PC-3 (cell line): ENCODE measurements at regions not wholly inside any gene's neighbourhood (a gene's known extent, or its start where the extent isn't known, plus 50 kb on each side); places are given as distances from the start of the nearest gene placed in this dataset.

Experiments used
- ATAC-seq: fragments of 200-7000 bp; cut with Tn5 transposase; 2 replicates; pipeline ENCODE4 v1.9.1; 2020; ENCODE audit warnings: mild to moderate bottlenecking, moderate library complexity
- BruUV-seq: library from RNA; stranded (reverse); fragments of 400-500 nt; replicated peaks from 2 replicates; lab custom pipeline; 2021; lab: Mats Ljungman, UMichigan
- CTCF ChIA-PET: fragments of 300-600 bp; sonication (Branson Sonifier 250); formaldehyde crosslinking; loops from one replicate; lab custom pipeline; 2022; ENCODE audit warnings: antibody characterized with exemption; lab: Charles Lee
- POLR2A ChIA-PET: fragments of 300-600 bp; sonication (Branson Sonifier 250); formaldehyde crosslinking; loops from one replicate; lab custom pipeline; 2022; ENCODE audit warnings: antibody characterized with exemption; ENCODE audit not compliant: unreplicated experiment; lab: Charles Lee
- DNase-seq: peaks from one replicate; pipeline ENCODE4 v3.0.0-alpha.2; 2015
- H2AFZ ChIP-seq: fragments of 300-600 bp; sonication (generic); 2 replicates; pipeline ENCODE4 v1.6.0; 2016; ENCODE audit warnings: antibody characterized with exemption, low read length
- H3F3A ChIP-seq: fragments of 300-600 bp; sonication (generic); one replicate; pipeline ENCODE4 v1.6.0; 2017; ENCODE audit warnings: antibody characterized with exemption, low read length, control low read depth, mild to moderate bottlenecking; ENCODE audit not compliant: unreplicated experiment
- H3K27ac ChIP-seq: fragments of 300-600 bp; sonication (generic); 2 replicates; pipeline ENCODE4 v1.5.1; 2016; ENCODE audit warnings: mild to moderate bottlenecking, low read length
- H3K27me3 ChIP-seq: fragments of 300-600 bp; sonication (generic); 2 replicates; pipeline ENCODE4 v1.6.1; 2016; ENCODE audit warnings: low read length, mixed read lengths
- H3K36me3 ChIP-seq: fragments of 300-600 bp; sonication (generic); 2 replicates; pipeline ENCODE4 v1.6.1; 2016; ENCODE audit warnings: low read depth, mixed run types, low read length, mixed read lengths
- H3K4me1 ChIP-seq: fragments of 300-600 bp; sonication (generic); 2 replicates; pipeline ENCODE4 v1.5.1; 2016; ENCODE audit warnings: low read length; ENCODE audit not compliant: insufficient read depth
- H3K4me2 ChIP-seq: fragments of 300-600 bp; sonication (generic); 2 replicates; pipeline ENCODE4 v1.6.0; 2016; ENCODE audit warnings: low read length
- H3K4me3 ChIP-seq: fragments of 300-600 bp; sonication (generic); 2 replicates; pipeline ENCODE4 v1.5.1; 2016; ENCODE audit warnings: mild to moderate bottlenecking, low read length, mixed read lengths
- H3K79me2 ChIP-seq: fragments of 300-600 bp; sonication (generic); 2 replicates; pipeline ENCODE4 v1.6.1; 2017; ENCODE audit warnings: low read length, mixed read lengths
- H3K9ac ChIP-seq: fragments of 300-600 bp; sonication (generic); 2 replicates; pipeline ENCODE4 v1.6.0; 2016; ENCODE audit warnings: mild to moderate bottlenecking, low read length
- H3K9me2 ChIP-seq: fragments of 300-600 bp; sonication (generic); replicated peaks from 2 replicates; pipeline ENCODE4 v1.6.1; 2016; ENCODE audit warnings: mixed run types, low read length, mixed read lengths
- H3K9me3 ChIP-seq: fragments of 300-600 bp; sonication (generic); 2 replicates; pipeline ENCODE4 v1.6.1; 2016; ENCODE audit warnings: low read length, mixed read lengths
- H4K20me1 ChIP-seq: fragments of 300-600 bp; sonication (generic); 2 replicates; pipeline ENCODE4 v1.6.1; 2016; ENCODE audit warnings: low read length, mixed read lengths
- EZH2 ChIP-seq: fragments of 300-600 bp; sonication (generic); IDR thresholded peaks from one replicate; pipeline ENCODE4 v1.6.1; 2017; ENCODE audit warnings: antibody characterized with exemption, mild to moderate bottlenecking, low read length; ENCODE audit not compliant: unreplicated experiment
- EZH2phosphoT487 ChIP-seq: fragments of 300-600 bp; sonication (generic); IDR thresholded peaks from 2 replicates; pipeline ENCODE4 v1.6.1; 2018; ENCODE audit warnings: mild to moderate bottlenecking, antibody characterized with exemption, low read length, borderline replicate concordance
- intact Hi-C: fragments of 100-400 bp; cut with micrococcal nuclease; formaldehyde crosslinking; loops from 2 replicates; pipeline ENCODE4 v1.9.0; 2023
- TF ChIP-seq, protein P1 (sequence below): fragments of 300-600 bp; sonication (generic); conservative IDR thresholded peaks from 2 replicates; pipeline ENCODE4 v1.5.1; 2017; ENCODE audit warnings: antibody characterized with exemption, low read depth, mild to moderate bottlenecking, low read length

DNA sequence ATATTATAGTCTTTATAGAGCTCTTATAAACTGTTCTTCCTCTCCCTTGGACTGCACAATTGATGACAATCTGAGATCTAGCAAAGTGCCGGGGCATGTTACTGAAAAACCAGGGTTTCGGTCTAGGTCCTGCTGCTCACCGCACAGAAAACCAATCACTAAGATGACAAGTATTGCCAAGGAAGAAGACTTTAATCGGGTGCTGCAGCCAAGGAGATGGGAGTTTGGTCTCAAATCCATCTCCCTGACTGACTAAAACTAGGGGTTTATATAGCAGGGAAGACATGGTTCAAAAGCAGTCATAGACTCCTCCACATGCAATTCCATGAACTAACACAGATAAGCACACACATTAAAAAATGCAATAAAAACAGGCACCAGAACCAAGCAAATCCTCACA, 390.6 kb downstream of the NFIB start:
- Histone ChIP-seq H3K27ac (no peak overlapping the region), H3K4me3 (no peak overlapping the region), H3K79me2 (no peaks in the 10 kb centered on the region), H3K9ac (no peak overlapping the region), H3K9me2 (no peaks in the 10 kb centered on the region), H3K4me1 (no peaks in the 10 kb centered on the region), H2AFZ (no peak overlapping the region), H4K20me1 (no peaks in the 10 kb centered on the region), H3K4me2 (no peak overlapping the region), H3F3A (no peaks in the 10 kb centered on the region), H3K27me3 (no peaks in the 10 kb centered on the region), H3K36me3 (no peaks in the 10 kb centered on the region), H3K9me3 (no peaks in the 10 kb centered on the region)
- TF ChIP-seq EZH2 (no peak), EZH2phosphoT487 (no peak)
- TF ChIP-seq, protein P1, sequence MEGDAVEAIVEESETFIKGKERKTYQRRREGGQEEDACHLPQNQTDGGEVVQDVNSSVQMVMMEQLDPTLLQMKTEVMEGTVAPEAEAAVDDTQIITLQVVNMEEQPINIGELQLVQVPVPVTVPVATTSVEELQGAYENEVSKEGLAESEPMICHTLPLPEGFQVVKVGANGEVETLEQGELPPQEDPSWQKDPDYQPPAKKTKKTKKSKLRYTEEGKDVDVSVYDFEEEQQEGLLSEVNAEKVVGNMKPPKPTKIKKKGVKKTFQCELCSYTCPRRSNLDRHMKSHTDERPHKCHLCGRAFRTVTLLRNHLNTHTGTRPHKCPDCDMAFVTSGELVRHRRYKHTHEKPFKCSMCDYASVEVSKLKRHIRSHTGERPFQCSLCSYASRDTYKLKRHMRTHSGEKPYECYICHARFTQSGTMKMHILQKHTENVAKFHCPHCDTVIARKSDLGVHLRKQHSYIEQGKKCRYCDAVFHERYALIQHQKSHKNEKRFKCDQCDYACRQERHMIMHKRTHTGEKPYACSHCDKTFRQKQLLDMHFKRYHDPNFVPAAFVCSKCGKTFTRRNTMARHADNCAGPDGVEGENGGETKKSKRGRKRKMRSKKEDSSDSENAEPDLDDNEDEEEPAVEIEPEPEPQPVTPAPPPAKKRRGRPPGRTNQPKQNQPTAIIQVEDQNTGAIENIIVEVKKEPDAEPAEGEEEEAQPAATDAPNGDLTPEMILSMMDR, result no peak
- CTCF ChIA-PET, result no interaction called here
- DNase-seq (no peak), ATAC-seq (no peak)
- POLR2A ChIA-PET, result no interaction called here
- intact Hi-C loops, result no loop called here
- no TSS peak for BruUV-seq

DNA sequence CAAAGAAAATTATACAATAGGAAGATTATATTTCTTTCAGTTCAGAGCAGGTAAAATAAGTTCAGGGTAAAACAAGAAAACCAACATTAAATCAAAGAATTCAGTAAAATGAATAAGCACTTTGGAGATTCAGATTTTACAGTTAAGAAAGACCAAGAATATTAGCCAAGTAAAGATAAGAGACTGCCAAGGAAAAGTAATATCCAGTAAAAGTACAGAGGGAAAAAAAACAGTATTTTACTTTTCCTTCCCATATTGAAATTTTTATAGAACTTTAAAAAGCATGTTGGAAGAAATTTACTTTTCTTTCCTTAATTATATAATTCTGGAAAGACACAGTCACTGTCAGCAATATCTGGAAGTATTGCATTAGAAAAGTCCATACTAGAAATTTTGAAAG, 393.4 kb downstream of the NFIB start:
- Histone ChIP-seq H3K9me3 (no peaks in the 10 kb centered on the region), H3K4me1 (0 out of 2 replicates have a peak, but pooled peaks cover under 1% of the 10 kb centered on the region), H3K79me2 (no peaks in the 10 kb centered on the region), H3K36me3 (no peaks in the 10 kb centered on the region), H3K4me3 (no peak overlapping the region), H3K9me2 (no peaks in the 10 kb centered on the region), H4K20me1 (no peaks in the 10 kb centered on the region), H3F3A (no peaks in the 10 kb centered on the region), H3K4me2 (no peak overlapping the region), H2AFZ (no peak overlapping the region), H3K27ac (no peak overlapping the region), H3K27me3 (no peaks in the 10 kb centered on the region), H3K9ac (no peak overlapping the region)
- ChIA-PET POLR2A (no interaction called here), CTCF (no interaction called here)
- no TSS peak for BruUV-seq
- ATAC-seq (no peak), DNase-seq (no peak)
- intact Hi-C loops, result no loop called here
- TF ChIP-seq, protein P1, result no peak
- no peak for TF ChIP-seq EZH2phosphoT487
- TF ChIP-seq EZH2, result no peak

DNA sequence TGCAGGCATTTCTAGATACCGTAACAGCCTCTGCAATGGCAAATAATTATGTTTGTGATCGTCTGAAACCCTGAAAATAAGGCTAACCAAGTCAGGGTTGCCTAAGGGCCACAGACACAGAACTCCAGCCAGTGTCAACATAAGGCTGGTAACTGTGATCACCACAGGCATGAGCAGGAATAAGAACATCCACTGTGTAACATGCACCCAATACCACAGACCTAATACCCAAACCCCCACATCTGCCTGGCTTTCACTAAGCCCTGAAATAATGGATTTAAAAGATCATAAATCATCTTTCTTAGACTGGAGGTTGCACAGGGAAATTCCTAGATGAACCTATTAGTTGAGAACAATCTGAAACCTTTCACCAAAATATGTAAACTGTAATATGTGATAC, 394.5 kb downstream of the NFIB start:
- POLR2A ChIA-PET, result no interaction called here
- Histone ChIP-seq H4K20me1 (no peaks in the 10 kb centered on the region), H3K9me2 (no peaks in the 10 kb centered on the region), H3K4me1 (0 out of 2 replicates have a peak, but pooled peaks cover 4% of the 10 kb centered on the region), H3F3A (no peaks in the 10 kb centered on the region), H3K27me3 (no peaks in the 10 kb centered on the region), H3K4me3 (no peak overlapping the region), H3K79me2 (no peaks in the 10 kb centered on the region), H2AFZ (no peak overlapping the region), H3K36me3 (no peaks in the 10 kb centered on the region), H3K27ac (no peak overlapping the region), H3K9me3 (no peaks in the 10 kb centered on the region), H3K9ac (no peak overlapping the region), H3K4me2 (no peak overlapping the region)
- DNase-seq (no peak), ATAC-seq (no peak)
- intact Hi-C loops, result no loop called here
- BruUV-seq, result no TSS peak
- CTCF ChIA-PET, result no interaction called here
- no peak for TF ChIP-seq EZH2phosphoT487
- TF ChIP-seq, protein P1, result no peak
- TF ChIP-seq EZH2, result no peak
